Keratinocyte (primary cell): ENCODE measurements at regions not wholly inside any gene's neighbourhood (a gene's known extent, or its start where the extent isn't known, plus 50 kb on each side); places are given as distances from the start of the nearest gene placed in this dataset.

Experiments used
- DNase-seq: peaks from one replicate; pipeline ENCODE4 v3.0.0-alpha.2; 2011; ENCODE audit warnings: low read depth, missing footprints, low spot score
- FAIRE-seq: peaks from 2 replicates; lab custom pipeline; 2011; peaks lifted over from hg19 to GRCh38; lab: Jason Lieb, UNC
- H2AFZ ChIP-seq: 2 replicates; pipeline ENCODE4 v1.6.0; 2012; ENCODE audit warnings: low read length, control low read depth, inconsistent platforms; ENCODE audit not compliant: control insufficient read depth
- H3K27ac ChIP-seq: 2 replicates; pipeline ENCODE4 v1.5.1; 2011; ENCODE audit warnings: low read length; ENCODE audit not compliant: control insufficient read depth, insufficient read depth
- H3K27me3 ChIP-seq: 3 replicates; pipeline ENCODE4 v1.6.0; 2011; ENCODE audit warnings: low read length; ENCODE audit not compliant: control insufficient read depth, insufficient read depth; ENCODE audit errors: extremely low read depth
- H3K36me3 ChIP-seq, 2 experiments: 2 replicates in 1 of 2; 3 replicates in 1 of 2; pipeline ENCODE4 v1.5.1; 2011; ENCODE audit warnings: low read length in 2 of 2, mild to moderate bottlenecking in 1 of 2; ENCODE audit not compliant: control insufficient read depth in 2 of 2, insufficient read depth in 2 of 2; ENCODE audit errors: extremely low read depth in 1 of 2
- H3K4me1 ChIP-seq: 3 replicates; pipeline ENCODE4 v1.5.1; 2011; ENCODE audit warnings: low read length; ENCODE audit not compliant: control insufficient read depth, insufficient read depth; ENCODE audit errors: extremely low read depth
- H3K4me2 ChIP-seq: 3 replicates; pipeline ENCODE4 v1.6.0; 2011; ENCODE audit warnings: low read depth, low read length; ENCODE audit not compliant: control insufficient read depth, insufficient read depth; ENCODE audit errors: extremely low read depth
- H3K4me3 ChIP-seq, 3 experiments: fragments of 200-600 bp in 1 of 3; sonication (generic) in 1 of 3; 2 replicates in 2 of 3; 3 replicates in 1 of 3; pipeline ENCODE4 v1.5.1; 2011 to 2016; ENCODE audit warnings: low read length in 3 of 3, mild to moderate bottlenecking in 3 of 3, control low read depth in 2 of 3, inconsistent platforms in 1 of 3, low read depth in 1 of 3, mixed read lengths in 1 of 3, mixed run types in 1 of 3, moderate library complexity in 1 of 3; ENCODE audit not compliant: control insufficient read depth in 2 of 3, insufficient read depth in 2 of 3; ENCODE audit errors: extremely low read depth in 1 of 3
- H3K79me2 ChIP-seq: 2 replicates; pipeline ENCODE4 v1.6.0; 2012; ENCODE audit warnings: low read length; ENCODE audit not compliant: control insufficient read depth, insufficient read depth
- H3K9ac ChIP-seq: 3 replicates; pipeline ENCODE4 v1.6.0; 2011; ENCODE audit warnings: low read length; ENCODE audit not compliant: control insufficient read depth, insufficient read depth; ENCODE audit errors: extremely low read depth
- H3K9me1 ChIP-seq: 3 replicates; pipeline ENCODE4 v1.6.0; 2011; ENCODE audit warnings: low read length; ENCODE audit not compliant: control insufficient read depth, insufficient read depth; ENCODE audit errors: extremely low read depth
- H3K9me3 ChIP-seq: 2 replicates; pipeline ENCODE4 v1.5.1; 2012; ENCODE audit warnings: low read depth, low read length; ENCODE audit not compliant: control insufficient read depth
- H4K20me1 ChIP-seq: 3 replicates; pipeline ENCODE4 v1.6.0; 2011; ENCODE audit warnings: low read length; ENCODE audit not compliant: control insufficient read depth, insufficient read depth; ENCODE audit errors: extremely low read depth
- EZH2 ChIP-seq: IDR thresholded peaks from one replicate; pipeline ENCODE4 v1.6.1; 2012; ENCODE audit warnings: inconsistent platforms, mild to moderate bottlenecking, low read length, moderate library complexity
- dilution Hi-C: fragments of 300-500 bp; cut with MboI; formaldehyde crosslinking; loops from one replicate; pipeline ENCODE4 v1.7.0; 2020; ENCODE audit warnings: low sequenced_read_pairs; ENCODE audit not compliant: extremely low pct_ligation_motif_present
- TF ChIP-seq, protein P1 (sequence below), 3 experiments: IDR thresholded peaks in 1 of 3; conservative IDR thresholded peaks in 1 of 3; optimal IDR thresholded peaks in 1 of 3; 2 replicates in 2 of 3; 3 replicates in 1 of 3; pipeline versions ENCODE3 to v1.5.1; 2011; ENCODE audit warnings: low read length in 3 of 3, mild to moderate bottlenecking in 3 of 3, moderate library complexity in 2 of 3, control low read depth in 1 of 3, inconsistent platforms in 1 of 3; ENCODE audit not compliant: insufficient read depth in 2 of 3; ENCODE audit errors: extremely low read depth in 1 of 3

DNA sequence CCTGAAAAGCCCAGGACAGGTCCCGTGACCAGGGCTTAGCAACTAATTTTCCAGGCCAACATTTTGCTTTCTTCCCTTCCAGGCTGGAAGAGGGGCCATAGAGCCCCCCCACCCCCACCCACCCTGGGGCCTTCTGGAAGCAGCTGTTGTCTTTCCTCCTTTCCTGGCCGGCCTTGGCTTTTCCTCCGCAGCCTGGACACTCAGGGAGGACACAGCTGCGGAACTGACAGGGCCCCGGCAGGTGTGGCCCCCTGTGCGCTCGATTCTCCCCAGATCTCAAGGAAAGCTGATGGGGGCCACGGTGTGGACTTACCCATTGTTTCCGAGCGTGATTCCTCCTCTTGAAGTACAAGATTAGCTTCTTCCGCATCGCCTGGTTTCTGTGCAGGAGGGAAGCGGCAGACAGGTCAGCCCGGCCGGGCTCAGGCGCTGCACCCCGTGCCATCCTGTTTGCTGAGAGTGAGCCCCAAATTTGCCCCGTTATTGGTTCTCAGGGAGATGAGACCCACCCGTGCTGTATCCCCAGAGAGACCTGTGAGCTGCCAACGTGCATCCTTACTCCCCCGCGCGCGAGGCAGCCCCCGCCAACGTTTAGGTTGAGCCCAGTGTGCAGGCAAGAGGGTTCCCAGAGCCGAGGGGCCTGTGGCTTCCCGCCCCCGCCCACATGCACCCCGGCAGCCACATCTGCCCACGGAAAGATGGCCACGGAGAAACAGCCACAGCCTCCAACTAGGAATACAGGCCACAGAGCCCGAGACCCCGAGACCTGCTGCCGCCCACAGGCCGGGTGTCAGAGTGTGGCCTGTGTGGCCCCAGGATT is 129.6 kb downstream of the NCOR2 start:
- Histone ChIP-seq H3K9me1 (no peaks in the 10 kb centered on the region), H3K27me3 (no peaks in the 10 kb centered on the region), H3K4me2 (no peak overlapping the region), H4K20me1 (peaks cover 4% of the 10 kb centered on the region), H3K36me3 (peaks cover 16 to 19% of the 10 kb centered on the region in 2 experiments), H3K27ac (no peak overlapping the region), H3K9ac (no peak overlapping the region), H3K4me3 (no peak overlapping the region), H3K4me1 (peaks cover 7% of the 10 kb centered on the region), H3K9me3 (no peaks in the 10 kb centered on the region), H2AFZ (no peak overlapping the region), H3K79me2 (no peaks in the 10 kb centered on the region)
- DNase-seq (no peak), FAIRE-seq (no peak)
- TF ChIP-seq, protein P1, sequence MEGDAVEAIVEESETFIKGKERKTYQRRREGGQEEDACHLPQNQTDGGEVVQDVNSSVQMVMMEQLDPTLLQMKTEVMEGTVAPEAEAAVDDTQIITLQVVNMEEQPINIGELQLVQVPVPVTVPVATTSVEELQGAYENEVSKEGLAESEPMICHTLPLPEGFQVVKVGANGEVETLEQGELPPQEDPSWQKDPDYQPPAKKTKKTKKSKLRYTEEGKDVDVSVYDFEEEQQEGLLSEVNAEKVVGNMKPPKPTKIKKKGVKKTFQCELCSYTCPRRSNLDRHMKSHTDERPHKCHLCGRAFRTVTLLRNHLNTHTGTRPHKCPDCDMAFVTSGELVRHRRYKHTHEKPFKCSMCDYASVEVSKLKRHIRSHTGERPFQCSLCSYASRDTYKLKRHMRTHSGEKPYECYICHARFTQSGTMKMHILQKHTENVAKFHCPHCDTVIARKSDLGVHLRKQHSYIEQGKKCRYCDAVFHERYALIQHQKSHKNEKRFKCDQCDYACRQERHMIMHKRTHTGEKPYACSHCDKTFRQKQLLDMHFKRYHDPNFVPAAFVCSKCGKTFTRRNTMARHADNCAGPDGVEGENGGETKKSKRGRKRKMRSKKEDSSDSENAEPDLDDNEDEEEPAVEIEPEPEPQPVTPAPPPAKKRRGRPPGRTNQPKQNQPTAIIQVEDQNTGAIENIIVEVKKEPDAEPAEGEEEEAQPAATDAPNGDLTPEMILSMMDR (optimal IDR thresholded peaks at IDR 0.05 in 1 of 3, IDR thresholded peaks at IDR 0.05 in 1 of 3, conservative IDR thresholded peaks at IDR 0.05 in 1 of 3; ENCODE audit: extremely low read depth in 1 of 3, insufficient read depth in 2 of 3, low read length in 3 of 3) = no peak
- no peak for TF ChIP-seq EZH2
- dilution Hi-C loops = no loop called here

DNA sequence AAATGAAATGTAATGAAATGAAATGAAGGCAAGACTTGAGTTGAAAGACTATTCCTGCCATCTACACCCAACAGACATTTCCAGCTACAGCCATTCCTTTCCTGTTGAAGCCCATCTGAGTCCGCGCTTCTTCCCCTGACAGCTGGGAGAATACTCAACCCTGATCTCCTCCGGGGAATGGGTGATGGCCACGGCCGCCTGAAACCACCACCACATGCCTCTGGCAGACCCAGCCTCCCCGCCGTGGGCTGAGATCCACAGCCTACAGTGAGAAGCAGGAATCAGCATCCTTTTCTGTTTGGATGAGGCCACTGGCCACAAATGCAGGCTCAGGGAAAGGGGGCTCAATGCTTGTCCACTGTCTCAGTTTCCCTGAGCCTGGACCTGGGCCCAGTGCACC is 130.3 kb downstream of the NCOR2 start:
- H3K79me2 ChIP-seq = peaks cover under 1% of the 10 kb centered on the region
- peaks cover 13 to 16% of the 10 kb centered on the region in 2 experiments for H3K36me3 ChIP-seq
- FAIRE-seq = no peak
- no peaks in the 10 kb centered on the region for H3K9me1 ChIP-seq
- H3K4me1 ChIP-seq = peaks cover 7% of the 10 kb centered on the region
- H3K27ac ChIP-seq = no peak overlapping the region
- no peak overlapping the region for H3K9ac ChIP-seq
- H3K4me2 ChIP-seq = no peak overlapping the region
- no peaks in the 10 kb centered on the region for H3K9me3 ChIP-seq
- H4K20me1 ChIP-seq = peaks cover 4% of the 10 kb centered on the region
- no peak overlapping the region for H2AFZ ChIP-seq
- no peaks in the 10 kb centered on the region for H3K27me3 ChIP-seq
- DNase-seq = no peak
- TF ChIP-seq, protein P1 (optimal IDR thresholded peaks at IDR 0.05 in 1 of 3, IDR thresholded peaks at IDR 0.05 in 1 of 3, conservative IDR thresholded peaks at IDR 0.05 in 1 of 3; ENCODE audit: extremely low read depth in 1 of 3, insufficient read depth in 2 of 3, low read length in 3 of 3) = no peak
- TF ChIP-seq EZH2 = no peak
- dilution Hi-C loops = no loop called here
- H3K4me3 ChIP-seq = no peak overlapping the region
